Activated CD4-positive, alpha-beta T cell treated with anti-CD3 and anti-CD28 coated beads, Interleukin-2, amount 10 ng/mL, durations not matched to agents 24 days and 14 days (primary cell): ENCODE measurements at regions not wholly inside any gene's neighbourhood (a gene's known extent, or its start where the extent isn't known, plus 50 kb on each side); places are given as distances from the start of the nearest gene placed in this dataset.

ENCODE experiments used
- DNase-seq: peaks from one replicate; pipeline ENCODE4 v3.0.0; 2022
- H3K27ac Mint-ChIP-seq: one replicate; pipeline ENCODE4 v1.8.0; 2022; ENCODE audit warnings: mild to moderate bottlenecking, mixed read lengths
- H3K27me3 Mint-ChIP-seq: one replicate; pipeline ENCODE4 v1.8.0; 2022; ENCODE audit warnings: mixed read lengths
- H3K36me3 Mint-ChIP-seq: one replicate; pipeline ENCODE4 v1.8.0; 2022; ENCODE audit warnings: low read depth, mild to moderate bottlenecking, mixed read lengths
- H3K4me1 Mint-ChIP-seq: one replicate; pipeline ENCODE4 v1.8.0; 2021; ENCODE audit warnings: mixed read lengths
- H3K4me3 Mint-ChIP-seq: one replicate; pipeline ENCODE4 v1.8.0; 2022; ENCODE audit warnings: mild to moderate bottlenecking, moderate library complexity, mixed read lengths
- H3K9me3 Mint-ChIP-seq: one replicate; pipeline ENCODE4 v1.8.0; 2021; ENCODE audit warnings: mixed read lengths
- intact Hi-C: fragments of 100-400 bp; cut with micrococcal nuclease; formaldehyde crosslinking; loops from one replicate; pipeline ENCODE4 v1.15.1; 2023

DNA sequence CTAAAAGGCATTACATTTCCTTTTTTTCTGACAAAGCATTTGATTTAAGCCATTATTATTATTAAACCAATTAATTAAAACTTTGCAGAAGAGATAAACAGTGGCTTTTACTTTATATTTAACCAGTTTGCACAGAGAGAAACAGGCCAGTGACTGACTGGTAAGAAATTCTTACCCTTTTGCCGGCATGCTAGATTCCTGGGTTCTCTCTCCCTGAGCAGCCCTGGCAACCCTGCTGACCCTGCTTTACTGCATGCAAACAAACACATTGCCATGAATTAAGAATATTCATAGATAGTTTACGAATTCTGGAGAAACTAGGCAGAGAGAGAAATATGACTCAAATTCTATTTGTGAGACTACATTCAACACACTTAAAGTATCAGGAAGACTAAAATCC lies 1381.4 kb upstream of the IGFBP7 start:
- intact Hi-C loops, result no loop called here
- H3K27me3 Mint-ChIP-seq, result no peaks in the 10 kb centered on the region
- DNase-seq, result no peak
- H3K4me1 Mint-ChIP-seq, result no peaks in the 10 kb centered on the region
- no peaks in the 10 kb centered on the region for H3K36me3 Mint-ChIP-seq
- H3K27ac Mint-ChIP-seq, result no peak overlapping the region
- H3K4me3 Mint-ChIP-seq, result no peak overlapping the region
- no peaks in the 10 kb centered on the region for H3K9me3 Mint-ChIP-seq

- Mint-ChIP-seq H3K9me3 (no peaks in the 10 kb centered on the region), H3K4me1 (no peaks in the 10 kb centered on the region), H3K36me3 (no peaks in the 10 kb centered on the region), H3K27ac (no peak overlapping the region), H3K4me3 (no peak overlapping the region), H3K27me3 (no peaks in the 10 kb centered on the region)
- intact Hi-C loops, result no loop called here
- DNase-seq, result no peak
Observed at GRCh38 chr4:58477950-58478349, 1367.8 kb upstream of the IGFBP7 start.

- Mint-ChIP-seq H3K9me3 (no peaks in the 10 kb centered on the region), H3K4me1 (no peaks in the 10 kb centered on the region), H3K4me3 (no peak overlapping the region), H3K27me3 (no peaks in the 10 kb centered on the region), H3K27ac (no peak overlapping the region), H3K36me3 (no peaks in the 10 kb centered on the region)
- intact Hi-C loops, result no loop called here
- no peak for DNase-seq
Observed at GRCh38 chr4:58477513-58477912, 1367.3 kb upstream of the IGFBP7 start.

GRCh38 chr4:58475097-58475496 lies 1364.9 kb upstream of the IGFBP7 start:
- Mint-ChIP-seq H3K36me3 (no peaks in the 10 kb centered on the region), H3K4me1 (no peaks in the 10 kb centered on the region), H3K27me3 (no peaks in the 10 kb centered on the region), H3K27ac (no peak overlapping the region), H3K4me3 (no peak overlapping the region), H3K9me3 (peaks cover 4% of the 10 kb centered on the region)
- no peak for DNase-seq
- intact Hi-C loops, result no loop called here

- Mint-ChIP-seq H3K4me3 (no peak overlapping the region), H3K27me3 (no peaks in the 10 kb centered on the region), H3K9me3 (no peaks in the 10 kb centered on the region), H3K36me3 (no peaks in the 10 kb centered on the region), H3K27ac (no peak overlapping the region), H3K4me1 (no peaks in the 10 kb centered on the region)
- DNase-seq, result no peak
- intact Hi-C loops, result no loop called here
Observed at GRCh38 chr4:58465031-58465430, 1354.8 kb upstream of the IGFBP7 start.

DNA sequence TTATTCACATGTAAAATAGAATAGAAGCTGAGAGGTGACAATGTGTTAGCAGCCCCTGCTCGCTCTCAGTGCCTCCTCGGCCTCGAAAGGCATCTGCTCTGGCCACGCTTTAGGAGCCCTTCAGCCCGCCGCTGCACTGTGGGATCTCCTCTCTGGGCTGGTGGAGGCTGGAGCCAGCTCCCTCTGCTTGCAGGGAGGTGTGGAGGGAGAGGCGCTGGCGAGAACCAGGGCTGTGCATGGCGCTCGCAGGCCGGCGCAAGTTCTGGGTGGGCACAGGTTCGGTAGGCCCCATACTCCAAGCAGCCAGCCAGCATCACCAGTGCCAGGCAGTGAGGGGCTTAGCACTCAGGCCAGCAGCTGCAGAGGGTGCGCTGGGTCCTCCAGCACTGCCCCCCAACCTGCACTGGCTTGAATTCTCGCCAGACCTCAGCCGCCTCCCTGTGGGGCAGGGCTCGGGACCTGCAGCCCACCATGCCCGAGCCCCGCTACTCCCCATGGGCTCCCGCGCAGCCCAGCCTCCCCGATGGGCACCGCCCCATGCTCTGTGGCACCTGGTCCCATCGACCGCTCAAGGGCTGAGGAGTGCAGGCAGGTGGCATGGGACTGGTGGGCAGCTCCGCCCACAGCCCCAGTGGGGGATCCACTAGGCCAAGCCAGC lies 1346.7 kb upstream of the IGFBP7 start:
- no peaks in the 10 kb centered on the region for H3K27me3 Mint-ChIP-seq
- intact Hi-C loops, result no loop called here
- no peak for DNase-seq

DNA sequence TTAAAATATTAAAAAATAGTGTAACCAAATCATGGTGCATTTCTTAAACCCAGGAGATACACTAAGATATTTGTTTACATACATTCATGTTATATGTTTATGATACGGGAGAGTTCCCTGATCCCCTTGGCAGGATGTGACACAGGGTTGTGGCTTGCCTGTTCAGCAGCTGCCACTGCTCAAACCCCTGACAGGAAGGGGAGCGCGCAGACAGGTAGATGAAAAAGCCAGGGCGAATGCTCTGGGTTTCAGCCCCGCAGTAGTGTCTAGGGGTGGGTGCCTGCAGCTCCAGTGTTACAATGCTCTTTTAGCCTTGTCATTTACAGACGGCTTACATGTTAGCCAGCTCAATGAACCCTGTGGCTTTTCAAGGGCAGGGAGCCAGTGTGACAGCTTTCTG lies 1343.8 kb upstream of the IGFBP7 start:
- no peak for DNase-seq
- Mint-ChIP-seq H3K27me3 (no peaks in the 10 kb centered on the region), H3K27ac (no peak overlapping the region), H3K36me3 (no peaks in the 10 kb centered on the region), H3K4me3 (no peak overlapping the region), H3K9me3 (no peaks in the 10 kb centered on the region), H3K4me1 (no peaks in the 10 kb centered on the region)
- intact Hi-C loops, result no loop called here

More for the DNA sequence above, 1346.7 kb upstream of the IGFBP7 start:
- no peak overlapping the region for H3K4me3 Mint-ChIP-seq
- H3K27ac Mint-ChIP-seq, result no peak overlapping the region
- H3K4me1 Mint-ChIP-seq, result no peaks in the 10 kb centered on the region
- H3K36me3 Mint-ChIP-seq, result no peaks in the 10 kb centered on the region
- no peaks in the 10 kb centered on the region for H3K9me3 Mint-ChIP-seq

DNA sequence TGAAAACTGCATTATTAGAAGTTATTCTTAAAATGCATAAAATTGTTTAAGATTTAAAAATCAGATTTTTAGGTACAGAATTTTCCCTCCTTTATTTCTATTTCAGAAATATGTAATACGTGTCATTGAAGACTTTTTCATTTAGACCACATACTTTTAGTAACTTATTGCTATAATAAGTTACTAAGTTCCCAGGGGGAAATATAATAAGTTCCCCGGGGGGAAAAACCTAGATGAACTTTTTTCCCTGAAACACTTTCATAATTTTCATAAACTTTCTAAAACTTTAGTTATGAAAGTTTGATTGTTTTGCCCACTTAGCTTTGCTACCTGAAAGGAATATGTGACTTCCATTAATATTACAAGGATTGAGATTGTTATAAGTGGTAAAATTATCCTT lies 1341.5 kb upstream of the IGFBP7 start:
- no peak overlapping the region for H3K4me3 Mint-ChIP-seq
- intact Hi-C loops, result no loop called here

DNA sequence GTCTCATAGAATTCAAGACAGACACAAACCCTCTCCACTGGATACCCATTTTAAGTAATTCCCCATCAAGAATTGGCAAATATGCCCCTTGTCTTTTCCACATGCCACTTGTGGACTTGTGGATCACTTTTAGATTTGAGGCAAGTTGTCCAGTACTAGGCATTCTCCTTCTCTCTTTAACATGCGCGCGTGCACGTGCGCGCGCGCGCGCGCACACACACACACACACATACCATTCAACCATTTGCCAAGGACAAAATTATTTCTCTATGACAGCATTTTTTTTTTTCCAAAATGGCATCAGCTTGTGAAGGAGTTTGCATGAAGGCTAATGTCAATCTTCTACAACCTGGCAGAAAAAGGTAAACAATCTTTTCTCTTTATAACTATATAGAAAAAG lies 1325.7 kb upstream of the IGFBP7 start:
- no peak for DNase-seq
- no peaks in the 10 kb centered on the region for H3K36me3 Mint-ChIP-seq
- H3K4me1 Mint-ChIP-seq, result no peaks in the 10 kb centered on the region
- intact Hi-C loops, result no loop called here
- H3K9me3 Mint-ChIP-seq, result peaks cover 4% of the 10 kb centered on the region
- no peak overlapping the region for H3K27ac Mint-ChIP-seq
- no peaks in the 10 kb centered on the region for H3K27me3 Mint-ChIP-seq
- H3K4me3 Mint-ChIP-seq, result no peak overlapping the region

More for the DNA sequence above, 1341.5 kb upstream of the IGFBP7 start:
- H3K9me3 Mint-ChIP-seq, result no peaks in the 10 kb centered on the region
- no peak for DNase-seq
- no peaks in the 10 kb centered on the region for H3K4me1 Mint-ChIP-seq
- H3K36me3 Mint-ChIP-seq, result no peaks in the 10 kb centered on the region
- no peaks in the 10 kb centered on the region for H3K27me3 Mint-ChIP-seq
- no peak overlapping the region for H3K27ac Mint-ChIP-seq

- H3K36me3 Mint-ChIP-seq, result no peaks in the 10 kb centered on the region
- no peaks in the 10 kb centered on the region for H3K9me3 Mint-ChIP-seq
- H3K4me3 Mint-ChIP-seq, result no peak overlapping the region
- intact Hi-C loops, result no loop called here
- no peak overlapping the region for H3K27ac Mint-ChIP-seq
- no peak for DNase-seq
- H3K27me3 Mint-ChIP-seq, result no peaks in the 10 kb centered on the region
- no peaks in the 10 kb centered on the region for H3K4me1 Mint-ChIP-seq
Observed at GRCh38 chr4:58413849-58414248, 1303.7 kb upstream of the IGFBP7 start.

GRCh38 chr4:58411904-58412303 lies 1301.7 kb upstream of the IGFBP7 start:
- intact Hi-C loops, result no loop called here
- no peaks in the 10 kb centered on the region for H3K27me3 Mint-ChIP-seq
- no peak overlapping the region for H3K27ac Mint-ChIP-seq
- no peaks in the 10 kb centered on the region for H3K9me3 Mint-ChIP-seq
- DNase-seq, result no peak
- H3K36me3 Mint-ChIP-seq, result no peaks in the 10 kb centered on the region
- H3K4me1 Mint-ChIP-seq, result no peaks in the 10 kb centered on the region
- H3K4me3 Mint-ChIP-seq, result no peak overlapping the region

- Mint-ChIP-seq H3K4me1 (no peaks in the 10 kb centered on the region), H3K27ac (no peak overlapping the region), H3K36me3 (no peaks in the 10 kb centered on the region), H3K9me3 (peaks cover under 1% of the 10 kb centered on the region), H3K4me3 (no peak overlapping the region), H3K27me3 (no peaks in the 10 kb centered on the region)
- no peak for DNase-seq
- intact Hi-C loops, result no loop called here
Observed at GRCh38 chr4:58406762-58407161, 1296.6 kb upstream of the IGFBP7 start.

- Mint-ChIP-seq H3K4me3 (no peak overlapping the region), H3K4me1 (no peaks in the 10 kb centered on the region), H3K36me3 (no peaks in the 10 kb centered on the region), H3K27me3 (no peaks in the 10 kb centered on the region), H3K9me3 (peaks cover 4% of the 10 kb centered on the region), H3K27ac (no peak overlapping the region)
- intact Hi-C loops, result no loop called here
- no peak for DNase-seq
Observed at GRCh38 chr4:58368221-58368620, 1258.0 kb upstream of the IGFBP7 start.

DNA sequence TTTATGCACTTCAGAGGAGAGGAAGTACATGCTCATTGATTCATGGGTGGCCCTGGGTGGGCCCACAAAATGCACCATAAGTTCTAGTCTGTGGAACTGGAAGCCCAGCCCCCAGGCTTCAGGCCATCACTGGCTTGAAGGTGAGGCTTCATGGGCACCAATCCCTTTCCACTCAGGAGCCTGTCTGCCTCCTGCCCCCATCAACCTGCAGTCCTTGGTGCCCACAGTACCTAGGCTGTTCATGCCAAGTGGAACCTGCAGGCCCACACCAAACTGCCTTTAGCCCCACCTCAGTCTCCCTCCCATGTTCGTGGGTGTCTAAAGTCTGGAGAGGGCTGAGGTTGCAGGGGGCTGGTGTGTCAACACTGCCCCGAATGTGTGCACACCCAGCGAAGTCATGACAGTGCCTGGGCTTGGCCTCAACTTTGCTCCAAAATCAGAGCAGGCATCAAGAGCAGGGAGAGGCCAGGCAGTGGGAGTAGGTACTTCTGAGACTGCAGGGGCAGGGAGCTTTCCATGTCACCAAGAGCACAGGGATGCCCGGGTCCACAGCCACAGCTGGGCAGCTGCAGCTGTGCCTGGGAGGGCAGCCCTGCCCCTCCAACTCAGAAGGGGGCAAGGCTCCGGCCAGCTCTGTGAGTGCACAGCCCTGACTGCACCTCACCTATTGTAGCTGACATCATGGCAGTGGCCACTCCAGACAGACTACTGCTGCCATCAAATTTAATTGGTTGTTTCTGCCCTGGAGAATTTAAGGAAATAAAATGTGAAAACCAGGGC lies 1250.4 kb upstream of the IGFBP7 start:
- Mint-ChIP-seq H3K4me1 (no peaks in the 10 kb centered on the region), H3K27me3 (no peaks in the 10 kb centered on the region), H3K36me3 (no peaks in the 10 kb centered on the region), H3K4me3 (no peak overlapping the region), H3K27ac (no peak overlapping the region), H3K9me3 (peaks cover 14% of the 10 kb centered on the region)
- intact Hi-C loops, result no loop called here
- DNase-seq, result no peak

DNA sequence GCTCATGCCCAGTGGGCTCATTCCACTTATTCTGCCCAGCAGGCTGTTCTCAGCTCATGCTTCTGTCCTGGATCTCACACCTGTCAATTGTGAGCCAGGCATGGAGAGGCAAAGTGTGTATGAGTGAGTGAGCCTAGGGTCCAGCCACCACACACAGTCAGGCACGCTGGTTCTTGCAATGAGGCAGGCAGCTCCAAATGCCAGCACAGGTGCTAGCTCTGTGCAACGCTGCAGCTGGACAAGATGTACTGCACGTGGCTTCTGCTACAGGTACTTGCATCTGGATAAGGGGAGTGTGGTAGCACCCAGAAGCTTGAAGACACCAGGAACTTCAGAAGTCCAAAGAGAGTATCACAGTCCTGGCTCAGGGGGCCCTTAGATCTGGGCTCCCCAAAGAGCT lies 1249.4 kb upstream of the IGFBP7 start:
- Mint-ChIP-seq H3K36me3 (no peaks in the 10 kb centered on the region), H3K4me1 (no peaks in the 10 kb centered on the region), H3K9me3 (peaks cover 14% of the 10 kb centered on the region), H3K4me3 (no peak overlapping the region), H3K27me3 (no peaks in the 10 kb centered on the region), H3K27ac (no peak overlapping the region)
- DNase-seq, result no peak
- intact Hi-C loops, result no loop called here
